GM12873 (cell line): ENCODE measurements at regions not wholly inside any gene's neighbourhood (a gene's known extent, or its start where the extent isn't known, plus 50 kb on each side); places are given as distances from the start of the nearest gene placed in this dataset.

ENCODE experiments used
- CTCF ChIP-seq: IDR thresholded peaks from 2 replicates; pipeline ENCODE4 v1.5.1; 2012; ENCODE audit warnings: low read depth, mild to moderate bottlenecking, moderate library complexity, low read length, control low read depth; ENCODE audit not compliant: insufficient read depth; ENCODE audit errors: missing control alignments

- peak; percentile 81 for TF ChIP-seq CTCF
Observed at GRCh38 chr5:92518318-92518904, 1062.6 kb downstream of the NR2F1-AS1 start.

- no peak for TF ChIP-seq CTCF
Observed at GRCh38 chr5:92514896-92515295, 1066.1 kb downstream of the NR2F1-AS1 start.

GRCh38 chr5:92513067-92513466 is 1068.0 kb downstream of the NR2F1-AS1 start:
- TF ChIP-seq CTCF: no peak

- no peak for TF ChIP-seq CTCF
Observed at GRCh38 chr5:92508271-92508670, 1072.7 kb downstream of the NR2F1-AS1 start.

GRCh38 chr5:92505925-92506324 is 1075.1 kb downstream of the NR2F1-AS1 start:
- no peak for TF ChIP-seq CTCF

GRCh38 chr5:92505145-92505544 is 1075.9 kb downstream of the NR2F1-AS1 start:
- no peak for TF ChIP-seq CTCF

GRCh38 chr5:92504346-92504745 is 1076.7 kb downstream of the NR2F1-AS1 start:
- TF ChIP-seq CTCF: no peak

GRCh38 chr5:92500752-92501151 is 1080.3 kb downstream of the NR2F1-AS1 start:
- no peak for TF ChIP-seq CTCF
